GM18867 (cell line): ENCODE measurements at regions not wholly inside any gene's neighbourhood (a gene's known extent, or its start where the extent isn't known, plus 50 kb on each side); places are given as distances from the start of the nearest gene placed in this dataset.
A peak's percentile ranks its signal among the peaks of the same experiment; 100 is the strongest.

ENCODE experiments used
- ATAC-seq: cut with Tn5 transposase; IDR thresholded peaks from one replicate; pipeline ENCODE4 v1.9.1; 2021; ENCODE audit warnings: mild to moderate bottlenecking, moderate library complexity; ENCODE audit not compliant: unreplicated experiment

GRCh38 chr14:36035675-36036074, 140.8 kb downstream of the PTCSC3 start:
- no peak for ATAC-seq

- ATAC-seq: no peak
Measured at GRCh38 chr14:36028665-36029064, 147.9 kb downstream of the PTCSC3 start.

- ATAC-seq: no peak
Measured at GRCh38 chr14:36028218-36028617, 148.3 kb downstream of the PTCSC3 start.

- ATAC-seq: no peak
Measured at GRCh38 chr14:36027354-36027753, 149.2 kb downstream of the PTCSC3 start.

GRCh38 chr14:36022765-36023410, 153.6 kb downstream of the PTCSC3 start:
- no peak for ATAC-seq

- ATAC-seq: no peak
Measured at GRCh38 chr14:36021591-36022320, 154.8 kb downstream of the PTCSC3 start.

GRCh38 chr14:36021030-36021422, 155.5 kb downstream of the PTCSC3 start:
- ATAC-seq: no peak

- ATAC-seq: no peak
Measured at GRCh38 chr14:36020120-36021029, 156.1 kb downstream of the PTCSC3 start.

- peak; percentile 89 for ATAC-seq
Measured at GRCh38 chr14:36019126-36019525, 157.4 kb downstream of the PTCSC3 start.

- no peak for ATAC-seq
Measured at GRCh38 chr14:36014236-36014635, 162.3 kb downstream of the PTCSC3 start.

- ATAC-seq: no peak
Measured at GRCh38 chr14:36013483-36013882, 163.0 kb downstream of the PTCSC3 start.

GRCh38 chr14:36012621-36013020, 163.9 kb downstream of the PTCSC3 start:
- no peak for ATAC-seq

- no peak for ATAC-seq
Measured at GRCh38 chr14:36009643-36010042, 166.9 kb downstream of the PTCSC3 start.

- no peak for ATAC-seq
Measured at GRCh38 chr14:36006623-36007022, 169.9 kb downstream of the PTCSC3 start.

- no peak for ATAC-seq
Measured at GRCh38 chr14:36005670-36006069, 170.9 kb downstream of the PTCSC3 start.

- ATAC-seq: no peak
Measured at GRCh38 chr14:36001936-36002335, 174.6 kb downstream of the PTCSC3 start.

- ATAC-seq: no peak
Measured at GRCh38 chr14:35999294-35999693, 173.2 kb downstream of the BRMS1L start.

- no peak for ATAC-seq
Measured at GRCh38 chr14:35998303-35998702, 172.2 kb downstream of the BRMS1L start.

- no peak for ATAC-seq
Measured at GRCh38 chr14:35993684-35993960, 167.5 kb downstream of the BRMS1L start.

- ATAC-seq: no peak
Measured at GRCh38 chr14:35992816-35993683, 166.9 kb downstream of the BRMS1L start.

GRCh38 chr14:35991356-35991755, 165.2 kb downstream of the BRMS1L start:
- ATAC-seq: no peak
